ENCODE measurements at regions not wholly inside any gene's neighbourhood (a gene's known extent, or its start where the extent isn't known, plus 50 kb on each side); places are given as distances from the start of the nearest gene placed in this dataset.

DNA sequence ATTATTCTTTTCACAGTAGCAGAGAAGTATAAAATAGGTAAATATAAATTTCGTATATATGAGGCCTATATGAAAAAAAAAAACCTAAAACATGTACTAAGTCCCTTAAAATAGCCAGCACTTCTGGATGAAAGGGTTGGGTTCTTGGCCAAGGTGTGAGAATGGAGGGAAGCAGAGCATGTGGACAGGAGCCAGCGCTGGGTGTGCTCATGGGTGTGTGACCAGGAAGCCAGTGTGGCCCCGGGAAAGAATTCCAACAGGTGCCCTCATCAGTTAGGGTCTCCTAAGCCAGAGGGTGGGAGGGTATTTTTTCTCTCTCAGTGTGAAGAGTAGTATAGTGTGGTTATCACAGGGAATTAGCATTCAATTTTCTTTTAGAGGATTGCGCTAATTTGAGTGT is 401.9 kb upstream of the IGFBP3 start:
- no peak for DNase-seq

- DNase-seq, result no peak
These were observed 400.6 kb upstream of the IGFBP3 start for GRCh38 chr7:46321556-46322205.

DNA sequence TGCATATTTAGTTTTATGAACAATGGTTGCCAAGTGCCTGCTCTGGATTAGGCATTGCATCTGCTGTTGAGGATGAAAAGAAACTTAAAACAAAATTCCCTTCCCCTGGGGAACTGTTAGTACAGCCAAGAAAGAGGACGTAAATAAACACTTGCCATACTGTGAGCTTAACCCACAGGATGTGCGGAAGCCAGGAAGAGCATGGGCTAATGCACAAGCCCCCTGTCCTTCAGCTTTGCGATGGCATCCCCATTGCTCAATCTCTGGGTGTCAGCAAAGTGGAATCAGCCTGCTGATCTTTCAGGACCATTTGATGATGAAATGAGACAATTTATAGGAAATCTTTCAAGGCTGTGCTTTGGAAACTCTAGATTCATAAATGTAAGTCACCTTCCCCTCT is 399.9 kb upstream of the IGFBP3 start:
- no peak for DNase-seq

DNA sequence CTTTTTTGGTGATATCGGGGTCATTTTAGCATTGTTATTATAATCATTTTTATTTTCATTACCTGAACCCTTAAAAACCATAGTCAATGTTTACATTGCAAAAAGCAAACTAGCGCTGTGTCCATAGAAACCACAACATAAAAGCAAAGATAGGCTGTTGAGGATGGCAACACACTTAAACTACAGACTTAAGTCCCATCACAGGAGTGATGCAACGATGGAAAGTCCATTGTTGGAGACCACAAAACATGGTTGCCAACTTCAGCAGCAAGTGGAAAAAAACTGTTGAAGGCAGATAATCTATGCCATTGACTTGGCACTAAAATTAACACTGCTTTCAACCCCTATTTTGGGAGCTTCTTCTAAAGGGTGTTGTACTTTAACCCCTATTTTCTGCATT is 398.8 kb upstream of the IGFBP3 start:
- DNase-seq, result no peak

DNA sequence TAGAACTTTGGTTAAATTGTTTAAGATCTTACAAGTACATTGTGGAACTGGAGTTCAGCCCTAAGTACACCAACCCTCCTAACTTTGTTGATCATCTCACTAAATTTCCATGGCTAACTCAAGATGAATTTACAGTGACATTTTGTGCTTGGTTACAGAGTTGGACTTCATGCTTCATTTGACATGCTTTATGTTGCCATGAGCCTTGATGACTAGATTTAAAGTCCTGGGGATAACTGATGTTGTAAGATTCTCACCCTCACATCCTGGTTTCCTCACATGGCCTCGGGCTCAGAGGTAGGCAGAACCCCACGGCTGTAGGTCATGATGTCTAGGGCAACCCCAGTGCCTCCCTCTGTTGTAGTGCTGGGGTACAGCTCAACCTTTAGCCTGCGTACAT is 397.2 kb upstream of the IGFBP3 start:
- no peak for DNase-seq

DNA sequence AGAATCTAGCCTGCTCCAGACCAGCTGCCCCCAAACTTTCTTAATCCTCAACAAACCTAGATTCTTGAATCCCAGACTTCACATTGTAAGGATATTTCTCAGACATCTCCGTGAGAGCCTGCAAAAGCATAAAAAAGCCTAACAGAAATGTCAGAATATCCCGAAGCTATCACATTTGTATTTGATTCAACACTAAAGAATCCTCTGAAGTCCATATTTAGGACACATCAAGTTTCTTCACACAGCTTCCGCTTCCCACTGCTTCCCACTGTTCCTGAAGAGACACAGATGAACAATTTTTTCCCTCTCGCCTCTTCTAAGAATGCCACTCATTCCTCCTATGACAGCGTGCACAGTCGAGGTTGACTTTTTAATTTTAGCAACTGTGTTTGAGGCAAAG is 396.2 kb upstream of the IGFBP3 start:
- DNase-seq, result no peak

DNA sequence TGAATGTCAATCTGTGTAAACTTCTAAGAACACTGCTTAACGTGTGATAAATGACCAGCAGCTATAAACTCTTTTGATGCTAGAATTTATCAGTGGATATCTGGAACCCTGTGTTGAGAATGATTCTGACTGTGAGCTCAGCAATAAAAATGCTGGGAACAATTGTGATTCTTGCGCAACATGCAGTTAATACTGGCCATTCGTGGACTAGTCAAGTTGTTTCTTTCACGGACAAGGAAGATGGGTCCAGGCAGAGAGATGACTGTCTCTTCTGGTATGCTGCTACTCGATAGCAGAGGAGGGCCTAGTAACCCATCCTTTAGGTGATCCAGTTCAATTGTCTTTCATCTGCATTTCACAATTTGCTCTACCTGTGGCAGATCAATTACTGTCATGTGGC is 394.8 kb upstream of the IGFBP3 start:
- DNase-seq, result no peak

- DNase-seq, result no peak
These were observed 380.6 kb upstream of the IGFBP3 start for GRCh38 chr7:46301677-46302076.

DNA sequence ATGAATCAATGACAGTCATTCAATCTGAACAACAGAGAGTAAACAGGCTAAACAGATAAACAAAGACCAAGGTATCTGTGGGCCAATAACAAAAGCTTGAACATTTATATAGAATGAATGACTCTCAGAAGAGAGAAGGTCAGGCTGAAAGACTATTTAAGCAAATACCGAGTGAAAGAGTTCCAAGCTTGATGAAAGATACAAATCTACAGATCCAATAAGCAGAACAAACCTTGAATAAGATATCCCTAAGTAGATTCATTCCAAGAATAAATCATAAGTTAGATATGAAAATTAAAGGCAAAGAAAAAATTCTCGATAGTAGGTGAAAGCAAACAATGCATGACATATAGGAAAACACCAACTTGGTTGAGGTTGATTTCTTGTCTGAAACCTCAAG is 376.4 kb upstream of the IGFBP3 start:
- no peak for DNase-seq

- no peak for DNase-seq
These were observed 375.5 kb upstream of the IGFBP3 start for GRCh38 chr7:46296526-46296925.

DNA sequence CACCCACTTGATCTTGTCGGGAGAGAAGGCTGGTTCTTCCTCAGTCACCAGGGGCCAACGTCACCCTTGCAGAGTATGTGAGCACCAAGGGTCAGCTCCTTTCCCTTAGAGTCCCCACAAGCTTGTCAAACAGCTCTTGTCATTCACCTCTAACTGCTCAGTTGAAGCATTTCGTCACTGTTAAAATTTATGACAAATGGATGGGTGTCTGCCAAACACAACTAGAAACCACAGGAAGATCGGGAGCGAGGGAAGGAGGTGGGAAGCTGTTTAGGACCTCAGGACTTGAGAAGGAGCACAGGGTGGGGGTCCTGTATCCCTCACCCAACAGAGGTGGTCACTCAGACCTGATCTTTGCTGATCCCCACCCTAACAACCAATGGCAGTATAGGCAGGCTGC is 373.3 kb upstream of the IGFBP3 start:
- no peak for DNase-seq

DNA sequence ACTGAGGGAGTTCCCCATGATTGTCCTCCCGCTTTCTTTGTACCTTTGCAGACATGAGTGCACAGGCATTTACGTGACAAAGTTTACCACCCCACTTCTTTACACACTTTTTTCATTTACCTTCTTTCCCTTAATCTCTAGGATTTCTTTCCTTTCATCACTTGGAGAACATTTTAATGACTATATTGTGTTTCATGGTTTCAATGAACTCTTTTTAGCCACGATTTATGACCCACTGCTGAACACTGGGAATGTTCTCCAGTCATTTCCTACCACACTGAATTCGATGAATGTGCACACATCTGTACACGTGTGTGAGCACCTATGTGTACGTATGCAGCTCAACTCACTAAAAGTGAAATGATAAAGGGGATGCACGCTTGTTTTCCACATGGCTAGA is 371.7 kb upstream of the IGFBP3 start:
- no peak for DNase-seq

- no peak for DNase-seq
These were observed 370.6 kb upstream of the IGFBP3 start for GRCh38 chr7:46291601-46292150.

DNA sequence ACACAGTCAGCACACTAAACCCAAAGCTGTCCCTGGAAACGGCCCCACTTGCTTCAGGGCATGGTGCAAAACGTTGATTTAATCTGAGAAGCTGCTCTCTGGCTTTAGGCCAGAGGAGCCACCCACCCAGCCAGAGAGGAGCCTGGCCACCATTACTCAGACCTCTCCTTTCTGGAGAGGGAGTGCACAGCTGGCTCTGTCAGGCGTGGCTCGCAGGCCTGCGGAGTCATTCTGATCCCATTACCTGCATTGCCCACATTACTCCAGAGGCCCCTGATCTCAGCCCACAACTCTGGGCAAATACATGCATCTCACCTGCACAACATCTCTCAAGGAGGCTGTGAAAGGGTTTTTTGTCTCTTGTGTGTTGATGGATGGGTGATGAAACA is 370.0 kb upstream of the IGFBP3 start:
- DNase-seq, result no peak

GRCh38 chr7:46290374-46291049 is 369.4 kb upstream of the IGFBP3 start:
- DNase-seq, result no peak

GRCh38 chr7:46288861-46289260 is 367.8 kb upstream of the IGFBP3 start:
- no peak for DNase-seq

- no peak for DNase-seq
These were observed 366.9 kb upstream of the IGFBP3 start for GRCh38 chr7:46288010-46288409.

DNA sequence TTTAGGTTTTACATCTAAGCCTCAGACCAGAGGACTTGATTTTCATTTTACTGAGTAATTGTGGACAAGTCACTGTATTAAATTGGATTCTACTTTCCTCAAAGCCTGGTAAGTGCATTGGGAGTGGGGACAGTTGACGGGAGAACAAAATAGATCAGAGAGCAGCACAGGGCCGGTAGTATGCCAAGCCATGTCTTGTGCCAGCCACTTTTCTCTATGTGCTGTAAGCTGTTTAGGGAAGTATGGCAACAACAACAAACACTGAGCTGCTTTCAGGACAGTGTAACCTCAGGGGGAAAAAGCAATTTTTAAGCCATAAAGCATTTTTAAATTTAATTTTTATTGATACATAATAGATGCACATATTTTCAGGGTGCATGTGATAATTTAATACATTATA is 365.9 kb upstream of the IGFBP3 start:
- no peak for DNase-seq

- no peak for DNase-seq
These were observed 365.3 kb upstream of the IGFBP3 start for GRCh38 chr7:46286356-46286755.

GRCh38 chr7:46285878-46286277 is 364.8 kb upstream of the IGFBP3 start:
- DNase-seq, result no peak

DNA sequence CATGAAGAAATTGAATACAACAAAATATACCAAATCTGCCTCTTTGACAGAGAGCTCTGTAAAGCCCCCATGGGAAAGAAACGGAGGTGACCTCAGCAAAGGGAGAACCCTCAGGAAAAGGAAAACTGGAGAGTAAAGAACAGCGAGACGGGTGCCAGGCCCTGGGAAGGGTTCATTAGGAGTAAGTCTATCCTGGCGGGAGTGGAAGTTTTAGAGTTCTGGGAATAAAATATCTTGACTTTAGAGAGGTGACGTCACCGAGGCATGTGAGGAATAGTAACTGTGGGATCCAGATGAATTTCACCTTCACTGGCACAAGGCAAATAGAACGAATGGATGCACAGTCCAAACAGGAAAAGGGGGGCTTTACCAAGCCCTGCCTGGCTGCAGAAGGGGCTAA is 362.8 kb upstream of the IGFBP3 start:
- DNase-seq, result no peak

- no peak for DNase-seq
These were observed 361.1 kb upstream of the IGFBP3 start for GRCh38 chr7:46282155-46282554.

- no peak for DNase-seq
These were observed 360.0 kb upstream of the IGFBP3 start for GRCh38 chr7:46281071-46281470.

GRCh38 chr7:46279290-46279689 is 358.2 kb upstream of the IGFBP3 start:
- DNase-seq, result no peak

- DNase-seq, result no peak
These were observed 343.6 kb upstream of the IGFBP3 start for GRCh38 chr7:46264646-46265045.

Data from NCI-H345 (cell line).